ENCODE measurements at regions not wholly inside any gene's neighbourhood (a gene's known extent, or its start where the extent isn't known, plus 50 kb on each side); places are given as distances from the start of the nearest gene placed in this dataset.

- Histone ChIP-seq H3K9me3 (ENCODE audit: control insufficient read depth in 2 of 2, low read length in 2 of 2) (no peaks in the 10 kb centered on the region), H3K27me3 (ENCODE audit: control insufficient read depth in 2 of 2, insufficient read depth in 2 of 2, low read length in 2 of 2) (no peaks in the 10 kb centered on the region), H3K9ac (ENCODE audit: low read depth in 1 of 2, low read length in 2 of 2) (no peak overlapping the region), H3K27ac (ENCODE audit: low read depth in 2 of 2, low read length in 2 of 2) (no peak overlapping the region), H3K36me3 (ENCODE audit: control insufficient read depth in 2 of 2, insufficient read depth in 2 of 2, low read length in 2 of 2) (no peaks in the 10 kb centered on the region), H3K4me3 (ENCODE audit: low read length in 2 of 2) (no peak overlapping the region), H3K4me1 (ENCODE audit: control insufficient read depth in 2 of 2, insufficient read depth in 2 of 2, low read length in 2 of 2) (peaks cover 0 to 5% of the 10 kb centered on the region in 2 donors)
Observed at GRCh38 chr11:13091373-13091772, 82.3 kb downstream of the RASSF10 start.

- peaks cover 0 to 5% of the 10 kb centered on the region in 2 donors for H3K4me1 ChIP-seq (ENCODE audit: control insufficient read depth in 2 of 2, insufficient read depth in 2 of 2, low read length in 2 of 2)
- no peak overlapping the region for H3K9ac ChIP-seq (ENCODE audit: low read depth in 1 of 2, low read length in 2 of 2)
- no peak overlapping the region for H3K4me3 ChIP-seq (ENCODE audit: low read length in 2 of 2)
- no peaks in the 10 kb centered on the region for H3K36me3 ChIP-seq (ENCODE audit: control insufficient read depth in 2 of 2, insufficient read depth in 2 of 2, low read length in 2 of 2)
- H3K27me3 ChIP-seq (ENCODE audit: control insufficient read depth in 2 of 2, insufficient read depth in 2 of 2, low read length in 2 of 2) = no peaks in the 10 kb centered on the region
- no peaks in the 10 kb centered on the region for H3K9me3 ChIP-seq (ENCODE audit: control insufficient read depth in 2 of 2, low read length in 2 of 2)
- no peak overlapping the region for H3K27ac ChIP-seq (ENCODE audit: low read depth in 2 of 2, low read length in 2 of 2)
Observed at GRCh38 chr11:13091804-13092203, 82.7 kb downstream of the RASSF10 start.

- H3K4me3 ChIP-seq (ENCODE audit: low read length in 2 of 2) = no peak overlapping the region
Observed at GRCh38 chr11:13094930-13095687, 86.0 kb downstream of the RASSF10 start.

GRCh38 chr11:13098063-13098462 is 88.9 kb downstream of the RASSF10 start:
- Histone ChIP-seq H3K9me3 (ENCODE audit: control insufficient read depth in 2 of 2, low read length in 2 of 2) (no peaks in the 10 kb centered on the region), H3K4me1 (ENCODE audit: control insufficient read depth in 2 of 2, insufficient read depth in 2 of 2, low read length in 2 of 2) (peaks cover 0 to 5% of the 10 kb centered on the region in 2 donors), H3K36me3 (ENCODE audit: control insufficient read depth in 2 of 2, insufficient read depth in 2 of 2, low read length in 2 of 2) (no peaks in the 10 kb centered on the region), H3K9ac (ENCODE audit: low read depth in 1 of 2, low read length in 2 of 2) (no peak overlapping the region), H3K27ac (ENCODE audit: low read depth in 2 of 2, low read length in 2 of 2) (no peak overlapping the region), H3K27me3 (ENCODE audit: control insufficient read depth in 2 of 2, insufficient read depth in 2 of 2, low read length in 2 of 2) (no peaks in the 10 kb centered on the region), H3K4me3 (ENCODE audit: low read length in 2 of 2) (no peak overlapping the region)

More at GRCh38 chr11:13094930-13095687, 86.0 kb downstream of the RASSF10 start:
- Histone ChIP-seq H3K36me3 (ENCODE audit: control insufficient read depth in 2 of 2, insufficient read depth in 2 of 2, low read length in 2 of 2) (no peaks in the 10 kb centered on the region), H3K9me3 (ENCODE audit: control insufficient read depth in 2 of 2, low read length in 2 of 2) (no peaks in the 10 kb centered on the region), H3K27ac (ENCODE audit: low read depth in 2 of 2, low read length in 2 of 2) (no peak overlapping the region), H3K27me3 (ENCODE audit: control insufficient read depth in 2 of 2, insufficient read depth in 2 of 2, low read length in 2 of 2) (no peaks in the 10 kb centered on the region), H3K9ac (ENCODE audit: low read depth in 1 of 2, low read length in 2 of 2) (no peak overlapping the region), H3K4me1 (ENCODE audit: control insufficient read depth in 2 of 2, insufficient read depth in 2 of 2, low read length in 2 of 2) (peaks cover 0 to 5% of the 10 kb centered on the region in 2 donors)

- Histone ChIP-seq H3K4me3 (ENCODE audit: low read length in 2 of 2) (no peak overlapping the region), H3K36me3 (ENCODE audit: control insufficient read depth in 2 of 2, insufficient read depth in 2 of 2, low read length in 2 of 2) (no peaks in the 10 kb centered on the region), H3K27me3 (ENCODE audit: control insufficient read depth in 2 of 2, insufficient read depth in 2 of 2, low read length in 2 of 2) (no peaks in the 10 kb centered on the region), H3K9me3 (ENCODE audit: control insufficient read depth in 2 of 2, low read length in 2 of 2) (no peaks in the 10 kb centered on the region), H3K9ac (ENCODE audit: low read depth in 1 of 2, low read length in 2 of 2) (no peak overlapping the region), H3K27ac (ENCODE audit: low read depth in 2 of 2, low read length in 2 of 2) (no peak overlapping the region), H3K4me1 (ENCODE audit: control insufficient read depth in 2 of 2, insufficient read depth in 2 of 2, low read length in 2 of 2) (peaks cover 0 to 5% of the 10 kb centered on the region in 2 donors)
Observed at GRCh38 chr11:13098616-13099289, 89.6 kb downstream of the RASSF10 start.

GRCh38 chr11:13101644-13102512 is 92.8 kb downstream of the RASSF10 start:
- no peak overlapping the region for H3K4me3 ChIP-seq (ENCODE audit: low read length in 2 of 2)
- no peaks in the 10 kb centered on the region for H3K27me3 ChIP-seq (ENCODE audit: control insufficient read depth in 2 of 2, insufficient read depth in 2 of 2, low read length in 2 of 2)
- H3K9me3 ChIP-seq (ENCODE audit: control insufficient read depth in 2 of 2, low read length in 2 of 2) = no peaks in the 10 kb centered on the region
- H3K9ac ChIP-seq (ENCODE audit: low read depth in 1 of 2, low read length in 2 of 2) = no peak overlapping the region
- no peak overlapping the region for H3K27ac ChIP-seq (ENCODE audit: low read depth in 2 of 2, low read length in 2 of 2)
- H3K4me1 ChIP-seq (ENCODE audit: control insufficient read depth in 2 of 2, insufficient read depth in 2 of 2, low read length in 2 of 2) = peaks cover 0 to 6% of the 10 kb centered on the region in 2 donors
- H3K36me3 ChIP-seq (ENCODE audit: control insufficient read depth in 2 of 2, insufficient read depth in 2 of 2, low read length in 2 of 2) = no peaks in the 10 kb centered on the region

GRCh38 chr11:13102513-13102840 is 93.4 kb downstream of the RASSF10 start:
- Histone ChIP-seq H3K9ac (ENCODE audit: low read depth in 1 of 2, low read length in 2 of 2) (no peak overlapping the region), H3K27ac (ENCODE audit: low read depth in 2 of 2, low read length in 2 of 2) (no peak overlapping the region), H3K36me3 (ENCODE audit: control insufficient read depth in 2 of 2, insufficient read depth in 2 of 2, low read length in 2 of 2) (no peaks in the 10 kb centered on the region), H3K27me3 (ENCODE audit: control insufficient read depth in 2 of 2, insufficient read depth in 2 of 2, low read length in 2 of 2) (no peaks in the 10 kb centered on the region), H3K4me3 (ENCODE audit: low read length in 2 of 2) (no peak overlapping the region), H3K4me1 (ENCODE audit: control insufficient read depth in 2 of 2, insufficient read depth in 2 of 2, low read length in 2 of 2) (peaks cover 0 to 6% of the 10 kb centered on the region in 2 donors), H3K9me3 (ENCODE audit: control insufficient read depth in 2 of 2, low read length in 2 of 2) (no peaks in the 10 kb centered on the region)

GRCh38 chr11:13102865-13103539 is 93.9 kb downstream of the RASSF10 start:
- Histone ChIP-seq H3K4me3 (ENCODE audit: low read length in 2 of 2) (no peak overlapping the region), H3K9me3 (ENCODE audit: control insufficient read depth in 2 of 2, low read length in 2 of 2) (no peaks in the 10 kb centered on the region), H3K36me3 (ENCODE audit: control insufficient read depth in 2 of 2, insufficient read depth in 2 of 2, low read length in 2 of 2) (no peaks in the 10 kb centered on the region), H3K27ac (ENCODE audit: low read depth in 2 of 2, low read length in 2 of 2) (no peak overlapping the region), H3K9ac (ENCODE audit: low read depth in 1 of 2, low read length in 2 of 2) (no peak overlapping the region), H3K27me3 (ENCODE audit: control insufficient read depth in 2 of 2, insufficient read depth in 2 of 2, low read length in 2 of 2) (no peaks in the 10 kb centered on the region), H3K4me1 (ENCODE audit: control insufficient read depth in 2 of 2, insufficient read depth in 2 of 2, low read length in 2 of 2) (peaks cover 0 to 6% of the 10 kb centered on the region in 2 donors)

GRCh38 chr11:13103962-13104554 is 94.9 kb downstream of the RASSF10 start:
- Histone ChIP-seq H3K9ac (ENCODE audit: low read depth in 1 of 2, low read length in 2 of 2) (no peak overlapping the region), H3K27ac (ENCODE audit: low read depth in 2 of 2, low read length in 2 of 2) (no peak overlapping the region), H3K9me3 (ENCODE audit: control insufficient read depth in 2 of 2, low read length in 2 of 2) (no peaks in the 10 kb centered on the region), H3K36me3 (ENCODE audit: control insufficient read depth in 2 of 2, insufficient read depth in 2 of 2, low read length in 2 of 2) (no peaks in the 10 kb centered on the region), H3K27me3 (ENCODE audit: control insufficient read depth in 2 of 2, insufficient read depth in 2 of 2, low read length in 2 of 2) (no peaks in the 10 kb centered on the region), H3K4me1 (ENCODE audit: control insufficient read depth in 2 of 2, insufficient read depth in 2 of 2, low read length in 2 of 2) (peaks cover 0 to 6% of the 10 kb centered on the region in 2 donors), H3K4me3 (ENCODE audit: low read length in 2 of 2) (no peak overlapping the region)
